K562 (cell line): ENCODE measurements at regions not wholly inside any gene's neighbourhood (a gene's known extent, or its start where the extent isn't known, plus 50 kb on each side); places are given as distances from the start of the nearest gene placed in this dataset.

ENCODE experiments used
- ATAC-seq: fragments of 200-7000 bp; cut with Tn5 transposase; 3 replicates; pipeline ENCODE4 v1.9.1; 2020; ENCODE audit warnings: moderate library complexity
- BruUV-seq: library from RNA; stranded (reverse); fragments of 400-500 nt; replicated peaks from 2 replicates; lab custom pipeline; 2021; lab: Mats Ljungman, UMichigan
- CTCF ChIA-PET: fragments of 300-600 bp; formaldehyde crosslinking; extraction: SDS; loops from one replicate; lab custom pipeline; 2021; ENCODE audit warnings: low intra/inter-chr PET ratio; lab: Yijun Ruan, JAX
- POLR2A ChIA-PET: fragments of 300-600, 350-650 bp; sonication (Branson Sonifier 250); formaldehyde crosslinking; extraction: SDS; loops from one replicate; lab custom pipeline; 2021; ENCODE audit warnings: antibody characterized with exemption, inconsistent platforms; lab: Yijun Ruan, JAX
- DNase-seq, 4 experiments: peaks; one replicate each; pipeline versions ENCODE4 v3.0.0 to v3.0.0-alpha.2; 2011 to 2018; ENCODE audit warnings: low spot score in 3 of 4, mixed read lengths in 3 of 4; ENCODE audit errors: extremely low read depth in 1 of 4
- FAIRE-seq: peaks from 2 replicates; lab custom pipeline; 2011; peaks lifted over from hg19 to GRCh38; lab: Jason Lieb, UNC
- H2AFZ ChIP-seq: 2 replicates; pipeline ENCODE4 v1.6.0; 2011; ENCODE audit warnings: low read depth, low read length, control low read depth, inconsistent platforms
- H3K27ac ChIP-seq: fragments of 200-600 bp; 3 replicates; pipeline ENCODE4 v1.8.0; 2011; ENCODE audit warnings: low read depth, mild to moderate bottlenecking, control low read depth, inconsistent platforms, low read length, moderate library complexity, mixed read lengths; ENCODE audit errors: extremely low read depth
- H3K27me3 ChIP-seq, 2 experiments: fragments of 300-600 bp in 1 of 2; 2 replicates in 1 of 2; 3 replicates in 1 of 2; pipeline versions ENCODE4 v1.6.0 to v1.8.0; 2011; ENCODE audit warnings: inconsistent platforms in 2 of 2, low read length in 2 of 2, mild to moderate bottlenecking in 1 of 2, mixed read lengths in 1 of 2, moderate library complexity in 1 of 2; ENCODE audit not compliant: control insufficient read depth in 2 of 2, insufficient read depth in 2 of 2
- H3K36me3 ChIP-seq: fragments of 300-600 bp; 3 replicates; pipeline ENCODE4 v1.8.0; 2011; ENCODE audit warnings: mild to moderate bottlenecking, low read length, inconsistent platforms; ENCODE audit not compliant: control insufficient read depth, insufficient read depth
- H3K4me1 ChIP-seq, 2 experiments: fragments of 200-600 bp in 1 of 2; replicated peaks in 1 of 2; 2 replicates in 1 of 2; 3 replicates in 1 of 2; pipeline versions ENCODE4 v1.5.1 to v1.8.0; 2011; ENCODE audit warnings: inconsistent platforms in 2 of 2, low read length in 2 of 2, mild to moderate bottlenecking in 1 of 2, mixed read lengths in 1 of 2, moderate library complexity in 1 of 2; ENCODE audit not compliant: control insufficient read depth in 2 of 2, insufficient read depth in 2 of 2
- H3K4me2 ChIP-seq: 2 replicates; pipeline ENCODE4 v1.6.1; 2011; ENCODE audit warnings: low read length, control low read depth, inconsistent platforms, mixed read lengths; ENCODE audit not compliant: insufficient read depth
- H3K4me3 ChIP-seq: fragments of 200-600 bp; sonication (generic), shearing (Covaris generic); 2 replicates; pipeline ENCODE4 v1.5.1; 2016; ENCODE audit warnings: control low read depth, inconsistent platforms
- H3K79me2 ChIP-seq: fragments of 200-600 bp; 3 replicates; pipeline ENCODE4 v1.8.0; 2011; ENCODE audit warnings: low read length, inconsistent platforms; ENCODE audit not compliant: control insufficient read depth, insufficient read depth
- H3K9ac ChIP-seq, 2 experiments: 2 replicates each; pipeline versions ENCODE4 v1.6.0 to v1.6.1; 2011; ENCODE audit warnings: low read depth in 2 of 2, low read length in 2 of 2, control low read depth in 1 of 2, inconsistent platforms in 1 of 2, mild to moderate bottlenecking in 1 of 2, mixed read lengths in 1 of 2; ENCODE audit not compliant: insufficient read depth in 1 of 2
- H3K9me1 ChIP-seq: one replicate; pipeline ENCODE4 v1.6.0; 2011; ENCODE audit warnings: inconsistent platforms, mild to moderate bottlenecking, low read length, moderate library complexity; ENCODE audit not compliant: control insufficient read depth, insufficient read depth
- H3K9me3 ChIP-seq: replicated peaks from 2 replicates; pipeline ENCODE4 v1.5.1; 2011; ENCODE audit warnings: low read depth, low read length, inconsistent platforms; ENCODE audit not compliant: control insufficient read depth, insufficient read depth
- H4K20me1 ChIP-seq: replicated peaks from 2 replicates; pipeline ENCODE4 v1.6.1; 2011; ENCODE audit warnings: low read length, inconsistent platforms, mixed read lengths; ENCODE audit not compliant: control insufficient read depth, insufficient read depth
- CXXC5 ChIP-seq: fragments of 250-450 bp; sonication (Bioruptor Pico); IDR thresholded peaks from 2 replicates; pipeline ENCODE4 v1.8.0; 2022; ENCODE audit warnings: inconsistent platforms, mild to moderate bottlenecking, moderate library complexity
- FOSL1 ChIP-seq: fragments of 200-800 bp; sonication (Bioruptor generic); conservative IDR thresholded peaks from 2 replicates; pipeline ENCODE4 v1.6.1; 2016; ENCODE audit warnings: missing genetic modification characterization, missing compliant biosample characterization
- HMG20A ChIP-seq: fragments of 450-650 bp; formaldehyde crosslinking; conservative IDR thresholded peaks from 2 replicates; pipeline ENCODE4 v1.4.0; 2020; ENCODE audit warnings: mild to moderate bottlenecking, mixed read lengths
- HSF4 ChIP-seq: fragments of 250-450 bp; sonication (Bioruptor Pico); IDR thresholded peaks from 2 replicates; pipeline ENCODE4 v2.1.2; 2022; ENCODE audit warnings: mild to moderate bottlenecking, moderate library complexity, borderline replicate concordance
- NR2F6 ChIP-seq: fragments of 450-650 bp; formaldehyde crosslinking; IDR thresholded peaks from 2 replicates; pipeline ENCODE4 v1.4.0; 2020; ENCODE audit warnings: mild to moderate bottlenecking
- PATZ1 ChIP-seq: fragments of 250-450 bp; sonication (Bioruptor Pico); IDR thresholded peaks from 2 replicates; pipeline ENCODE4 v1.5.0; 2020; ENCODE audit warnings: mild to moderate bottlenecking, borderline replicate concordance
- RERE ChIP-seq: sonication (generic); formaldehyde crosslinking; IDR thresholded peaks from 2 replicates; pipeline ENCODE4 v1.8.0; 2023; ENCODE audit warnings: missing genetic modification reagents, mild to moderate bottlenecking, borderline replicate concordance
- TRIM24 ChIP-seq, 2 experiments: fragments of 450-650 bp; IDR thresholded peaks; 2 replicates each; pipeline ENCODE4 v1.6.1; 2016
- UBTF ChIP-seq, 2 experiments: IDR thresholded peaks; 2 replicates each; pipeline ENCODE4 v1.6.1; 2012; ENCODE audit warnings: improper control_type of control experiment in 2 of 2, low read depth in 2 of 2, low read length in 2 of 2, borderline replicate concordance in 1 of 2
- YY1 ChIP-seq, 3 experiments: IDR thresholded peaks; 2 replicates each; pipeline ENCODE4 v1.6.1; 2011; ENCODE audit warnings: low read length in 2 of 3, mild to moderate bottlenecking in 2 of 3, moderate library complexity in 2 of 3, borderline replicate concordance in 1 of 3, control low read depth in 1 of 3, low read depth in 1 of 3; ENCODE audit not compliant: insufficient read depth in 3 of 3, insufficient replicate concordance in 2 of 3, control insufficient read depth in 1 of 3, insufficient read length in 1 of 3; ENCODE audit errors: extremely low read depth in 1 of 3
- ZNF197 ChIP-seq: fragments of 200-800 bp; sonication (Bioruptor generic); IDR thresholded peaks from 2 replicates; pipeline ENCODE4 v1.6.1; 2016; ENCODE audit warnings: low read depth, missing genetic modification characterization, missing compliant biosample characterization
- ZNF3 ChIP-seq: fragments of 250-450 bp; sonication (Bioruptor Pico); IDR thresholded peaks from 2 replicates; pipeline ENCODE4 v1.5.0; 2021; ENCODE audit warnings: mild to moderate bottlenecking, moderate library complexity
- in situ Hi-C: fragments of 300-500 bp; cut with MboI; formaldehyde crosslinking; loops from 4 replicates; pipeline ENCODE4 v1.15.0; 2018; ENCODE audit warnings: inconsistent platforms, mixed read lengths
- intact Hi-C: fragments of 100-400 bp; cut with micrococcal nuclease; formaldehyde crosslinking; loops from 2 replicates; pipeline ENCODE4 v1.14.2; 2022

- Histone ChIP-seq H3K9ac (no peak overlapping the region), H3K4me3 (no peak overlapping the region), H3K9me3 (no peaks in the 10 kb centered on the region), H3K4me1 (no peaks in the 10 kb centered on the region), H3K27ac (no peak overlapping the region), H2AFZ (no peak overlapping the region), H4K20me1 (no peaks in the 10 kb centered on the region), H3K79me2 (no peaks in the 10 kb centered on the region), H3K4me2 (no peak overlapping the region), H3K36me3 (no peaks in the 10 kb centered on the region), H3K27me3 (no peaks in the 10 kb centered on the region), H3K9me1 (no peaks in the 10 kb centered on the region)
- FAIRE-seq, result no peak
- in situ Hi-C loops, result no loop called here
- BruUV-seq, result no TSS peak
- CTCF ChIA-PET, result no interaction called here
- intact Hi-C loops, result no loop called here
- ATAC-seq, result no peak
- POLR2A ChIA-PET, result no interaction called here
- no peak for DNase-seq
- TF ChIP-seq TRIM24 (IDR thresholded peaks at IDR 0.05) (no peak), ZNF197 (CRISPR knock-in tag) (no peak), PATZ1 (no peak), HSF4 (no peak), FOSL1 (tag) (no peak), ZNF3 (CRISPR knock-in tag) (no peak), CXXC5 (no peak), YY1 (IDR thresholded peaks at IDR 0.05; ENCODE audit: borderline replicate concordance in 1 of 3, control insufficient read depth in 1 of 3, extremely low read depth in 1 of 3, insufficient read depth in 3 of 3, insufficient read length in 1 of 3, insufficient replicate concordance in 2 of 3, low read depth in 1 of 3, low read length in 2 of 3) (no peak), RERE (CRISPR knock-in tag) (no peak), UBTF (IDR thresholded peaks at IDR 0.05; ENCODE audit: borderline replicate concordance in 1 of 2, low read depth in 2 of 2, low read length in 2 of 2) (no peak), NR2F6 (CRISPR knock-in tag) (no peak), HMG20A (no peak)
These were observed 60.3 kb downstream of the ARF6 start for GRCh38 chr14:49953196-49953595.
